ENCODE measurements at regions not wholly inside any gene's neighbourhood (a gene's known extent, or its start where the extent isn't known, plus 50 kb on each side); places are given as distances from the start of the nearest gene placed in this dataset.
"Not testable (repeated sequence)": the region's sequence is repeated elsewhere in the genome, so short reads cannot be mapped to it uniquely, and the experiment has no call there.

DNA sequence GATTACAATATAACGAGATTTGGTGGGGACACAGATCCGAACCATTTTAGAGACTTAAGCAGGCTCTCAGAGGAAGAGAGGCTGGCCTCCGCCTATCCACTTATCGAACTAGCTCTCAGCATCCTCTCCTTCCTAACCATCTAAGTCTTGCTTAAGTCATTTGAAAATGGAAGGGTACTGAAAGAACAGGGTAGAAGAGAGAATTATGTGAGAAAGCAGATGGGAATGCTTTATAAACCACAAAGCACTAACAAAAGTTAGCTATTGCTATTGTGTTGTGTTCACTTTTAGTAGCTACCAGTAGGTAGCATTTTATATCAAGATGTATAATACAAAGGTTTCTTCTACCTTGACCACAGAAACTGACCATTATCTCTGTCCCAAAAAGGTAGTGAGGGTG is 153.4 kb upstream of the CADM1 start:
- no peak for DNase-seq (ENCODE audit: low spot score)

DNA sequence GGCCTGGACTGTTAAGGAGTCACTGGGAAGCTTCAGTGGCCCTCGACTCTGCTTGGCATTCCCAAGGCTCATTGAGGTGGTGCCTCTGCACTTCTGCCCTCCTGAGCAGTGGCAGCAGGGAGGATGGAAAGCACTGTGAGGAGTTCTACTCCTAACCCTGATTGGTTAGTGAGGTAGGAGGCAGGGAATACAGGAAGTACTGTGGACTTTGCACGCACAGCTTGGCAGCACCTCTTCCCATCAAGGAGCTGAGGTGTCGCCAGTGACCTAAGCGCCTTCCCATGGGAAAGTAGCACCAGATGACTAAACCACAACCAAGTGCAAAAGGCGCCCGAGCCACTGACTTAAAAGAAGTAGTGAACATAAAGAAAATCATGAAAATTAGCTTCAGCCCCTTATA is 152.5 kb upstream of the CADM1 start:
- DNase-seq (ENCODE audit: low spot score): no peak

DNA sequence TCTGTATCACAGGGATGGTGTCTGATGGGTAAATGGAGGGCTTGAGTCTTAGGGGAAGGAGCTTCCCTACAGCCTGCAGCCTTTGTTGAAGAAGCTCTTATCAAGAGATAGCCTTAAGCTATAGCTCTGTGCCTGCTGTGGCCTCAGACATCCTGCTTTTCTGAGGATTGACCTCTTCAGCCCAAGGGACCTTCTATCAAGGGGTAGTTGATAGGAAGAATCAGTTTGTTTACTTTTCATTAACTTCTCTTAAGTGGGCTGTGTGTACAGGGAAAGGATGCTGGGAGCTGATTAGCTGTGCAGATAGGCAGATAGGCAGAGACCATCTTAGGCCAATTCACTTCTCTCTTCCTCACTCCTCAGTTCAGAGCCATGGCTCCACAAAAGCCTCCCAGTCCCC is 151.8 kb upstream of the CADM1 start:
- no peak for DNase-seq (ENCODE audit: low spot score)

DNA sequence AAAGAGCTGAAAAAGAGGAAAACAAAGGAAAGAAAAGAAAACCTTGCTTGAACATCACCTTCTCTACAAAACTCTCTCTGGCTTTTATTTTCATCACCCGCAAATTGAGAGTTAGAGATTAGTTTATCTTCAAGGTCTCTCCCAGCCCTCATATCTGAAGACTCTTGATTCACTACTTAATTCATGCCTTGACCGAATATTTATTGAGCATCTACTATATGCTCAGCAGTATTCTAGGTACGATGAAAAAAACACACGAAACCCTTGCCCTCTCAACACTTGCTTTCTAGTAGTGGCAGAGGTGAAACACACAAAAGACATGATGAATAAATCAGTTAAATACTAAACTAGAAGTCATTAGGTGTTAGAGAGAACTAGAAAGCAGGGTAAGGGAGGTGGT is 150.6 kb upstream of the CADM1 start:
- DNase-seq (ENCODE audit: low spot score): no peak

DNA sequence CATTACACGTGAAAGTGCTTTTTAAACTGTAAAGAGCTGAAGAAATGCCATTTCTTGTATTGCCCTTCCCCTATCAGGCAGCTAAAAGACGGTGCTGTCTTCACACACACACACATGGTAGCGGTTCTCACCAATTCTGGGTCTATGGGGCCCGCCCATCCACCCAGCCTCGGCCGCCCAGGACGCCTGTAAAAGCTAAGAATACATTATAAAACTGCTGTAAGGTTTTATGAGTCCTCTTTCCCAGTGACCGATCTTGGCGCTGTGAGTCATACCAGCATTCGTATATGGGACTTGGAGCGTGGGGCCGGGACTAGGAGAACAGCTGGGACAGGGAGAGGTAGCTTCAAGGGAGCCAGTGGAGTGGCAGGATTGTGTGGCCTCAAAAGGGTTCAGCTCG is 149.7 kb upstream of the CADM1 start:
- no peak for DNase-seq (ENCODE audit: low spot score)

DNA sequence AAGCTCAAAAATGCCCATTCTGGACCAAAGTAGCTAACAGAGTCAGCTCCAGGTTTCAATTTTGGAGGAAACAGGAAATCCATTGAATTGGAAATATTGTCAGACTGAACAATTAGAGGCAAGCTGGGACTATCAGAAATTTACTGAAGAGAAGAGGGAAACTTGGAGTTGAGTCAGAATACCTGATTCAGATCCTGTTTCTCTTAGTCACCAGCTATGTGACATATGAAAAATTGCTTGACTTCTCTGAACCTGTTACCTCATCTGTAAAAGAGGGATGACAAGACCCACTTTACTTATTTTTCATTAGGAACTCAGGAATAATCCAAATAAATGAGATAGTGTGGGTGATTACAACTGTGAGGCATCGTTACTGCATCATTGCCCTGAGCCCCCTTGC is 148.9 kb upstream of the CADM1 start:
- DNase-seq (ENCODE audit: low spot score): no peak

DNA sequence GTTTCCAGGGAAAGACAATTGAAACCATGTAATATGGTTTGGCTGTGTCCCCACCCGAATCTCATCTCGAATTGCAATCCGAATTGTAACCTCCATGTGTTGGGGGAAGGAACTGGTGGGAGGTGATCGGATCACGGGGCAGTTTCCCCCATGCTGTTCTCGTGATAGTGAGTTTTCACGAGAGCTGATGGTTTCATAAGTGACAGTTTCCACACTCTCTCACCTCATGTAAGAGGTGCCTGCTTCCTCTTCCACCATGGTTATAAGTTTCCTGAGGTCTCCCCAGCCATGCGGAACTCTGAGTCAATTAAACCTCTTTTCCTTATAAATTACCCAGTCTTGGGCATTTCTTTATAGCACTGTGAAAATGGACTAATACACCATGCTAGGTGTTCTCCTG is 148.3 kb upstream of the CADM1 start:
- DNase-seq (ENCODE audit: low spot score): no peak

DNA sequence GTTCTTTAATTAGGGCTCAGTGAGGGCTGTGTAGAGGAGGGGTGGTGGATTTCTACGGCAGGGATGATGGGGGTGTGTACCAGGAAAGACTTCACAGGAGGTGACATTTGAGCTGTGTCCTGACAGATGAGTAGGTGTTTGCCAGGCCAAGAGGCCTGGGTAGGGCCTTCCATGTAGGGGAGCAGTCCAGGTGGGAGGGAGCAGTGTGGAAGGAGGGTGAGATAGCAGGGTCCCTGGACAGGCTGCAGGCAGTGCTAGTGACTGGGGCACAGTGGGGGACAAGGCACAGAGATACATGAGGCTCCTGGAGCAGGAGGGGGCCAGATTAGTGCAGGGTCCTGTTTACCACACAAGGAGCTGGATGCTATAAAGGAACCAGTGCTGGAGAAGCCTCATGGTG is 147.9 kb upstream of the CADM1 start:
- no peak for DNase-seq (ENCODE audit: low spot score)

DNA sequence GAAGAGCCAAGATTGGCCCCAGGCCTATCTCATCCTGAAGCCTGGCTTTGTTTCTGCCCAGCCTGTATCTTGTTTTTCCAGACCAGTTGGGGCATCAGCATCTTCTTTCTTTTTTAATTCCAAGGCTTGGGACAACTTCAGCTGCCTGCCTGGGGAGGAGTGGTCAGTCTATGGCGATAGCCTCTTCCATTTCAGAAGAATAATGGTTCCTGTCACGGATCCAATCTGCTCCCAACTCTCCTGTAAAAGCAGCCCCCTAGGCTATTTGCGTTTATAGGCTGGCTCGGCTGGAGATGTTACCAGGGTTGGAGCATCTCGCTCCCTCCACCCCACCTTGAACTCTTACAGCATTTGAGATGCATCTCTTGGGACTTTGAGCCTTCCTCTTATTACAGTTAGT is 145.2 kb upstream of the CADM1 start:
- no peak for DNase-seq (ENCODE audit: low spot score)

DNA sequence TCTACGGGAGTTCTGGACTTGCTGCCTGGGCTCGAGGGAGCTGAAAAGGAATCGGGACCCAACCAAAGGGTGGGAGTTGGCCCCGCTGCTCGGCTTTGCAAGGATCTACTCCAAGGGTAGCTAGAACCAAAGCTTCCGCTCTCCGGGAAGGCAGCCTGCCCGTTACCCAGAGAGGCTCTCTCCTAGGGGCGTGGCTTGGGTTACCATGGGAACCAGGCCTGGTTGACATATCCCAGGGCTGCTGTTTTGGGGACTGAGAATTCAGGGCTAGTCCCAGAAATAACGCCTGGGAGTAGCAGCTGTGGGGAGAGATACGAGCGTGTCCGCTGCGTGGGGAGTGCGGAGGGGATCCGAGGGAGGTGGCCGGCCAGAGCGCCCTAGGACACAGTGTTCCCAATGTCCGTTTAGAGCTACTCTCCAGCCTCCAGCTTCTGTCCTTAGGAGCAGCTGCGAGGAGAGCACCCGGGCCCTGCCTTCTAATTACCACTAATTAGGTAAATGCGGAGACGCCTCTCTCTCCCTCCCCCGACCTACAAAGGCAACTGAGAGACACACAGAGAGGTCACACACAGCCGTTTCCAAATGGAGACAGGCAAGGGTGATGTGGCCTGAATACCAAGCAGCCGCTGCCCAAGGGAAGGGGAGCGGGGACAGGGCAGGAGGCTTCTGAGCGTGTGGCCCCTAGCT is 141.6 kb upstream of the CADM1 start:
- no peak for DNase-seq (ENCODE audit: low spot score)

DNA sequence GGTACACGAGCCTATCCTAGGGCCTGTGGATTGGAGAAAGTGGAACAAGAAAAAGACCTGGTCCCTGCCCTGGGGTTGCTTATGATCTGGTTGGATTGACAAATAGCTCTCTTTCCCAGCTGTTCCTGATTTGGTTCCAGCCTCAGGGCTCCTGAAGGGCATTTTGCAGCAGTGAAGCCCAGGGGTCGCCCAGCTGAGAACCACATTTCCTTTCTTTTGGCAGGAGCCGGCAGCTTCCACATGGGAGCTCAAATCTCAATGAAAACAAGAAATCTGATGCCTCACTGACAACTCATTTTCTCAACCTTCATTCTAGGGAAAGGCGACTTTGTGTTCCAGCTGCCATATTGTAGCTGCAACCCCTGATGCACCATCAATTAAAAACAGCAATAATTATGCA is 140.6 kb upstream of the CADM1 start:
- no peak for DNase-seq (ENCODE audit: low spot score)

DNA sequence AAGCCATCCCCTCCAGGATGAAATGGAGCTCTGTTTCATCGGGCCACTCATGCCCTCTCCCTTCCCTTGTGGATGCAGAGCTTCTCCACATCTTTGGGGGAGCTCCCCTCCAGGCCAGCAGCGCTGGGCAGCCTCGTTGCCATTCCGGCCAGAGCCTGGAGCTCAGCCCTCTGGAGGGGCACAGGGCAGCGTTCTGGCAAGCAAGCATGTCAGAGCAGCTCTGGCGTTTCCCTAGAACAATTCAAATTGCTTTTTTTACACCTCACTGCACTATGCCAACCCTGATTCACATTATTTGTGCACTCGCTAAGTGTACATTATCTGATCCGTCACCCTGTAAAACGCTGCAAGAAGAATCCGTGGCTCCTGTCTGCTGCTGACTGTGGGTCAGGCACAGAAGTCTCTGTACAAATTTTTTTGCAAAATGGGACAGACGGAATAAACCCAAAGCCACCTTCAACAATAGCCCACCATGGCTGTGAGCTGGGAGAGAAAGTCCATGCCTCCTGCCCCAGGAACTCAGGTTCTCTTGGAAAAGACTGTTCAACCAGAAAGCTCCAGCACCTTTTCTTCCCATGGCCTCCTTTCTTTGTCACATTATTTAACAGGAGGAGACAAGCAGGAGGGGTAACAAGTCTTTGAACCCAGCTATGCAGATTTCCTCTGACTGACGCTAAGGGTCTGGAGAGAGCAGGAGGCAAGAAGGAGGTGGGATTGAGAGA is 139.5 kb upstream of the CADM1 start:
- no peak for DNase-seq (ENCODE audit: low spot score)

DNA sequence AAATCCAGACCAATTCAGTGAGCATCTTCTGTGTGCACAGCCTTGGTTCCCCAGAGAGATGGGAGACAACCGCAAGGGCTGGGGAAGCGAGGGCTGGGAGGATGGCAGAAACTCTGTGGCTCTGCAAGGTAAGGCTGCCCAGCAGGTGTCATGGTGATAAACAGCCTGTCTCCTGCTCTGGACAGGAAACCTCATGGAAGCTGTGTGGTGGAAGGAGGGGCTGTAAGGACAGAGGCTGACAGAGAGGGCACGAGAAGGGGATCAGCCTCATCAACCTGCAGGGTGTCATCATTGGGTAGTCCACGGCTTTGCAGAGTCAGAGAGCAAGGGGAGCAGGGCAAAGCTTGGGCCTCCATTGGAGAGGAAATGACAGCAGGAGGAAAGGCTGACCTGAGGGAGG is 138.4 kb upstream of the CADM1 start:
- DNase-seq (ENCODE audit: low spot score): no peak

DNA sequence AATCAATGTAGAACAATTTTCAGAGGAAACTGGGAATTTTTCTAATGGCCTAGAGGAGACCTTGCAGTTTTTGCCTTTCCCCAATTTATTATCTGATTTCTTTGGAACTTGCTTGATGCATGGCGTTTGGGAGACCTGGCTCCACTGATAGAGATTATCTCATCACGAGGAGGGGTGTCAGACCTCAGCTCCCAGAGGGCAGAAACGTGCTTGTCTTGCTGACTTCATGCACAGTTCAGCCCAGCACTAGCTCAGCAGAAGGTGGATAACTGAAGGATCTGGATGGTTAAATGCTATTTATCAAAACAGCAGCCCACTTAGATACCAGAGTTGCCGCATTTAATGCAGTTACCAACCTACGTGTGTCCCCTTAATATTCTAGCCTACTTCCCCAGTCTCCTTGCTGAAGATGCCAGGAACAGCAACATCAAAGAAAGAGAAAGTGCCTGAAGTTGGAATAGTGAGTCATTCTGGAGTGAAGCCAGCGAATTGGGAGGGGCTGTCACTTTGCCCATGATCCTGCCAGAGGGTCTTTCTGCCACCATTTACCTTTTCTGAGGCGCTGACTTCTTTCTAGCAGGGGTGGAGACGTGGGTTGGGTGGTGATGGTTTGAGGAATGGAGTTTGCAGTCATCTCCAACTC is 133.5 kb upstream of the CADM1 start:
- no peak for DNase-seq (ENCODE audit: low spot score)

DNA sequence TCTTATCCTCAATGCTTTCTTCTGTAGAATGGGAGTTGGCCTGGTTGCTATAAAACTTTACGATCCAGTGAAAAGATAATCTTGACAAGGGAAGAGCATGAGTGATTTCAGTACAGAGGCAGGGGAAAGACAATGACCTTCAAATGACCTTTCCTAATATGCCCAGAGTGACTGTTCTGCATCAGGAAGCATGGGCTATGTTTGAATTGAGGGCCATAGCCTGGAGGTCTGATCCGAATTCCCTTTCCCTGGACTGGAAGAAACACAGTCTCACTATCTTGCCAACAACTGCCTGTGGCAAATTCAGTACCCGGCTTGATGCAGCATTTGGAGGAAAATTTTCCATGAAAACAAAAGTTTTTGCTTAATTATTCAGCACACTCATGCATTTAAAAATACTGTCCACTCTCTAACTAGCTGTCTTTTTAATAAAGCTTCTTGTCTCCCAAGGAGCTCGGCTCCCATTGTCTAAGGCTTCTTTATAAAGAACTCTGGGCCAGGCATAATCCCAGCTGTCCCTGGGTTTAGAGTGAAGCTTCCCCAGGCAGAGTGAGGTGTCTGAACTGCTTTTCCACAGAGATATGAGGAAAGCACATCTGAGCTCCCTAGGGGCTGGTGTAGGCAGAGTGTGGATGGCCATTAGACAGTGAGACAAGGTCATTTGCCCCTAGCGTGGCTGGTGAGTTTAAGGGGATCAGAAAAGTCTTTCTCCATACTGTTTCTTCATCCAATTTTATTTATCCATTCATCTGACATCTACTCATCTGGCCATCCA is 132.7 kb upstream of the CADM1 start:
- no peak for DNase-seq (ENCODE audit: low spot score)

DNA sequence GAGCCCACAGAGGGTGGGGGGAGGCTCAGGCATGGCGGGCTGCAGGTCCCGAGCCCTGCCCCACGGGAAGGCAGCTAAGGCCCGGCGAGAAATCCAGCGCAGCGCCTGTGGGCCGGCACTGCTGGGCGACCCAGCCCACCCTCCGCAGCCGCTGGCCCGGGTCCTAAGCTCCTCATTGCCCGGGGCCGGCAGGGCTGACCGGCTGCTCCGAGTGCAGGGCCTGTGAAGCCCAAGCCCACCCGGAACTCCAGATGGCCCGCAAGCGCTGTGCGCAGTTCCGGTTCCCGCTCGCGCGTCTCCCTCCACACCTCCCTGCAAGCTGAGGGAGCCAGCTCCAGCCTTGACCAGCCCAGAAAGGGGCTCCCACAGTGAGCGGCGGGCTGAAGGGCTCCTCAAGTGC is 129.8 kb upstream of the CADM1 start:
- not testable (repeated sequence) for DNase-seq (ENCODE audit: low spot score)

DNA sequence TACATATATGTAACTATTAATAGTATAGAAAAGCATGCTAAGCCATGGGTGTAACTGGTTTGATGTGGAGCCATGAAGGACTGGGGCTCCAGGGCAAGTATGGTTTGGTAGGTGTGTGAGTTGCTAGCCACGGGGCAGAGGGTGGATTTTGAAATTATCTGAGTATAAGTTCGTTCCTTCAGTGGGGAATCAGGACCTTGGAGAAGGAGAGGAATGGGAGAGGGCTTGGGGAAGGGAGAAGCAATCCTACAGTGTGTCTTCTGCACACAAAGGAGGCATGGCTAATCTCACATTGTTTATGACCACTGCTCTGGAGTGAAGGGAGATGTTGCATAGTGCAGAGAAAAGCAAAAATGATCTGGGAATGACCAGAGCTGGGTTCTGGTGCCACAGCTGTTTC is 127.8 kb upstream of the CADM1 start:
- DNase-seq (ENCODE audit: low spot score): no peak

DNA sequence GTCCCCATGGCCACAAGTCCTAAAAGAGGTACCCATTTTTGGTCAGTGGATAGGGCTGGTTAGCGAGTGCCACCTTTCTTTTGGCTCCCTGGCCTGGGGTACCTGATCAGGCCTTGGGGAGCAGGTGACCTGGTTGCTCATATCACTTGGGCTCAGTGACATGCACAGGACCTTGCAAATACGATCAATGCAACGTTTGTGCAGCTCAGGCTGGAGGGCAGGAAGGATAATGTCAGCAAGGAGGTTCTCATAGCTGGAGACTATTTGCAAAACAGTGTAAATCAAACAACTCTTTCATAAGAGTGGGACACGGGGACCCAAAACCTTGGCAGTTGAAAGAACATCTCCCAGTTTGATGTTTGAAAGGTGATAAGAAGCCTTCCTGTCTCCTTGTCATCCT is 127.4 kb upstream of the CADM1 start:
- DNase-seq (ENCODE audit: low spot score): no peak

DNA sequence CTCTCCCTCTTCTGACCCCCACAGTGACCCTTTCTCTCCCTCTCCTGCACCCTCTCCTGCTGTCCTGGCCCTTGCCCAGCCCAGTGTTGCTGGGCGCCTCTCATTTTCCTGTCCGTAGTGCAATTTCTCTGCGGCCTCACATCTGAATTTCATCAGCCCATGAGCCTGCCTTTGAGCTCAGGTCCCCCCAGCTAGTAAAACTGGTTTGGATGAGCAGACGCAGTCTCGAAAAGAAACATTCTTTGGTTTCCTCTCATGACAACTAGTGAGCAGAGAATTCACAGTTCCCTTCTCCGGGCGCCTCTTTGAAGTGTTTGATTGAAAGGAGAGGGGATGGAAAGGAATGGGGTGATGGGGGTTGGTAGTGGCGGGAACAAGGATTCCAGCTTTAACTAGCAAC is 126.0 kb upstream of the CADM1 start:
- no peak for DNase-seq (ENCODE audit: low spot score)

DNA sequence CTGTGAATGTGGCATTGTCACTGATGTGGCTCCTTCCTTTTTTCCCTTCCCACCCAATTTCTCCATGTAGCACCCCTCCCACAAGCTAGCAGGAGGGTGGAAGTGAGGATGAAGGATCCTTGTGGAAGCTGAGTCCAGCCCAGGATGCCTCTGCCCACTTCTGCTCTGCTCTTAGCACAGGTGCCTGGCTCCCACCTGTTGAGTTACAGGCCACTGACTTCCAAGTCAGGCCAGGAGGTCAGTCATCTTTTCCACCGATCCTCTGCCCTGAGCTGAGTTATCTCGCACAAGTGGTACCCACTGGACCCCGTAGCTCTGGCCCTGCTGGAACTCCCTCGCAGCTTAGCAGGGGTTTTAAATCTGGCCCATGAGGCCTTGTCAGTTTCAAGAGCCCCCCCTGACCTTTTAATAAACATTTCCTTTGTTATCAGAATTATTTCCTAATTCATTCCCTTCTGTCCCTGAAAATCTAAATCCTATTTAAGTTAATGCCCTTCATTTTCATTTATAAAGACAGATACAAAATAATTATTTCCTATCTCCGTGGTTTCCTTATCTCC is 125.3 kb upstream of the CADM1 start:
- no peak for DNase-seq (ENCODE audit: low spot score)

DNA sequence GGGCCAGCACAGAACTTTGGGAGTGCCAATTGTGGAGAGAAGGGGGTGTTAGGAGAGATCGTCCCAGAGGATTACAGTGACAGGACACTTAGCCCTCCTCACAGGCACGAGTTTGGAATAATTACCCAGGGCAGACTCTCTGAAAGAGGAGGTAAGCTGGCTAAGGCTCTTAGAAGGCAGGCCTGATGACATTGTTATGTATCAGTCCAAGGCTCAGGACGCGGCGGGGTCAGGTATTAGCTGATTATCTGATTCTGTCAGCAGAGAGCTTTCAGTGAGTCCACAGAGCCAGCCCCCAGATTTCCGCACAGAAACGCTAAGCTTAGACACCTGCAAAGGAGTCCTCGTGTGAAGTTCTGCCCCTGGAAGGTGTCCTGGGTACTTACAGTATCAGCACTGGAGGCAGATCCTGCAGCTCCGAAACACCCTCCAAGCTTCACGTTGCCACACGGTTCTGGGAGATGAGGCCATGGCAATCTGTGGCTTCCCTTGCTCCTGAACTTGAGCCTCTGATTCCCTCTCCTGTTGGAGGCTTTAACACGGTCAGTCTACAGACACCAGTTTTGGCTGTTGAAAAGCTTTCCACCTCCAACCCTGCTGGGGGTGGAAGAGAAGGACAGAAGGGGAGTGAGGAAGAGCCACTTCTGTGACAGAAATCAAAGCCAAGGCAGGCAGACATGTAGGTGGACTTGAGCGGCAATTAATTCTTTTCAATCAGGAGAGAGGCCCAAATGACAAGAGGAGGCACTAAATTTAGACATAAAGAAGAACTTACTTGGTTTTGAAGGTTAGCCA is 123.6 kb upstream of the CADM1 start:
- no peak for DNase-seq (ENCODE audit: low spot score)

DNA sequence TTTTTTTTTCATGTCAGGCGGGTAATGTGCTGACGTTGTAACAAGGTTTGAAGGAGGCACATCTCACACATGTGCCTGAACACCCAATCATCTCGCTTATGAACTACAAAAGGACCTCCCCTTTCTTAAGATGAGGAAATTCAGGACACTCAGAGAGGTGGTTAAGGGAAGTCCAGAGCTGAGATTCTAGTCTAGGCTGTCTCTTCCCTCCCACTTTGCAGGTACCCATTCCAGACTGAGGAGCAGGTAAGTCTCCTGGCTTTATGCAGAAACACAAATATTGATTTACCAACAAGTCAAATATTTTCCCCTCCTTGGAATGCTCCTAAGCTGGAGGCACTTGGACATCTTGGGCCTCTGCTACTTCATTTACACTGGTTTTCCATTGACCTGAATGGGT is 122.9 kb upstream of the CADM1 start:
- DNase-seq (ENCODE audit: low spot score): no peak

All from GM03348 (cell line).